GM19395 (cell line): ENCODE measurements at regions not wholly inside any gene's neighbourhood (a gene's known extent, or its start where the extent isn't known, plus 50 kb on each side); places are given as distances from the start of the nearest gene placed in this dataset.
"Not testable (repeated sequence)": the region's sequence is repeated elsewhere in the genome, so short reads cannot be mapped to it uniquely, and the experiment has no call there.

Experiments
- ATAC-seq: cut with Tn5 transposase; IDR thresholded peaks from one replicate; pipeline ENCODE4 v1.9.1; 2021; ENCODE audit warnings: mild to moderate bottlenecking, moderate library complexity; ENCODE audit not compliant: unreplicated experiment

DNA sequence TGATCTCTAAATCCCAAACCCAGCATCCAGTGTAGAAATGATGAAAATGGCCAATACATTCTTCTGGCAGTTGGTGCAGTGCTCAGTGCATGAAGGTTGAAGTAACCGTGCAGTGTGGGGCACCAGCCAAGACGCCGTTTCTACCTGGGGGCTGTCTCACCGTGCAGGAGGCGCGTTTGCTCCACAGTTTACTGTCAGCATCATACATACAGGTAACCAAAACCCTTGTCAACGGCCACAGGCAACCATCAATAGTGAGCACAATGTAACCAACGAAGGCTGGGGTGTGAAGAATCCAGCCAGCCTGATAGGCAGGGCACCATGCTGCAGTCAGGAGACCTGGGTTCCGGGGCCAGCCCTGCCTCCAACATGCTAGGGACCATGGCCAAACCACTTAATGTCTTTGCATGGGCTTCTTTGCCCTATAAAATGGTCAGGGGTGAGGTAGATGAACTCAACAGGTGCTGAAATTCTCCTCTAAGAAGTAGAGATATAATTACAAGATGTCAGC, 127.5 kb upstream of the ID2 start:
- ATAC-seq: no peak

DNA sequence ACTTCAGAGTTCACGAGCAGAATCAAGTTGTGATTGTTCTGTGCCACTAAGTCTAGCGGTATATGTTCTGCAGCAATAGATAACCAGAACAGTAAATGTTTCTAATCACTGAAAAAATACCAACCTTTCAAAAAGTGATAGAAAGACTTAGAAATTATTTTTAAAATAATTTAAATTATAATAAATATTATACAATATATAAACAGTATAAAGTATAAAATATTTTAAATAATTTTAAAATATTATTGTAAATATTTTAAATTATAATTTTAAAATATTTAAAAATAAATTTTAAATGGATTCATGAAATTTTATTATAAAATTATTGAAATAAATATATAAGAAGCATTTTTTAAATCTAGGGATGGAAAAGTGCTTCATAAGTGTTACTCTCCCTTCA, 126.3 kb upstream of the ID2 start:
- no peak for ATAC-seq

DNA sequence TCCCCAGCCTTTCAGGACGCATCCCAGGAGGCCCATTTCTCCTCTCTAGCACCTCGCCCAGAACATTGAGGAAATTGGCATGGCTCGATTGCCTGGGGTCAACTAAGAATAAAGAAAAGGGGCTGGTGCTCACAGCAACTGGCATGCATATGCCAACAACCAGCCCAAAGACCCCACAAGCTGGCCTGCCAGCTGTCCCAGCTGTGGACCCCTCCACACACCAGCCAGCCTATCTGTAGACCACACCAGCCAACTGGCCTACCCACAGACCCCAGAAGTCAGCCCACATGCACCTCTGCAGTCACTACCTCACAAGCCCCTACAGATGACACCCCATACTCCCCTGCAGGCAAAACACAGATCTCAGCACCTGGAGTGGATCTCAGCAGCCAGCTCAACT, 123.8 kb upstream of the ID2 start:
- no peak for ATAC-seq

DNA sequence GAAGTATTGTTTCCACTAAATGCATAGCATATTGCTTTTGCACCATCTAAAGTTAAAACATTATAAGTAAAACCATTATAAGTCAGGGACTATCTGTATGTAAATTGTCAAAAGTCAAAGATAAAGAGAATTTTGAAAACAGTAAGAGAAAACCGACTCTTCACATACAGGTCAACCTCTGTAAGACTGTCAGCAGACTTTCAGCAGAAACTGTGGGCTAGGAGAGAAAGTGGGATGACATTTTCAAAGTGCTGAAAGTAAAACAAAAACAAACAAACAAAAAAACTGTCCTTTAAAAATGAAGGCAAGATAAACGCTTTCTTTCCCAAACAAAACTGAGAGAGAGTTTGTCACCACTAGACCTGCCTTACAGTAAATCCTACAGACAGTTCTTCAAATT, 122.9 kb upstream of the ID2 start:
- ATAC-seq: no peak

DNA sequence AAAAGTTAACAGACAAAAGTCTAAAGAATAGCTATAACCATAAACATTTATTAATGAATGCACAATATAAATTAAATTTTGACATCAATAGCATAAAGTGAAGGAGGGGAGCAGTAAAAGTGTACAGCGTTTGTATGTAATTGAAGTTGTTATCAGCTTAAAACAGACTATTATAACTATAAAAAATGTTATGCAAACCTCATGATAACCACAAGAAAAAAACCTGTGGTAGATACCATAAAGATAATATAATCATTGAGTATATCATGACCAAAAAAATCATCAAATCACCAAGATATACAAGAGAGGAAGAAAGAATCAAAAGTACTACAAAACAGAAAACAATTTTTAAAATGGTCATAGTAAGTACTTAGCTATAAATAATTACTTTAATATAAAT, 122.1 kb upstream of the ID2 start:
- ATAC-seq: no peak

DNA sequence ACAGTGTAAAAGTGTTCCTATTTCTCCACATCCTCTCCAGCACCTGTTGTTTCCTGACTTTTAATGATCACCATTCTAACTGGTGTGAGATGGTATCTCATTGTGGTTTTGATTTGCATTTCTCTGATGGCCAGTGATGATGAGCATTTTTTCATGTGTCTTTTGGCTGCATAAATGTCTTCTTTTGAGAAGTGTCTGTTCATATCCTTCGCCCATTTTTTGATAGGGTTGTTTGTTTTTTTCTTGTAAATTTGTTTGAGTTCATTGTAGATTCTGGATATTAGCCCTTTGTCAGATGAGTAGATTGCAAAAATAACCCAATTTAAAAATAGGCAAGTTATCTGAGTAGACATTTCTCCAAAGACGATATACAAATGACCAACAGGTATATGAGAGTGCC, 120.2 kb upstream of the ID2 start:
- ATAC-seq: not testable (repeated sequence)

DNA sequence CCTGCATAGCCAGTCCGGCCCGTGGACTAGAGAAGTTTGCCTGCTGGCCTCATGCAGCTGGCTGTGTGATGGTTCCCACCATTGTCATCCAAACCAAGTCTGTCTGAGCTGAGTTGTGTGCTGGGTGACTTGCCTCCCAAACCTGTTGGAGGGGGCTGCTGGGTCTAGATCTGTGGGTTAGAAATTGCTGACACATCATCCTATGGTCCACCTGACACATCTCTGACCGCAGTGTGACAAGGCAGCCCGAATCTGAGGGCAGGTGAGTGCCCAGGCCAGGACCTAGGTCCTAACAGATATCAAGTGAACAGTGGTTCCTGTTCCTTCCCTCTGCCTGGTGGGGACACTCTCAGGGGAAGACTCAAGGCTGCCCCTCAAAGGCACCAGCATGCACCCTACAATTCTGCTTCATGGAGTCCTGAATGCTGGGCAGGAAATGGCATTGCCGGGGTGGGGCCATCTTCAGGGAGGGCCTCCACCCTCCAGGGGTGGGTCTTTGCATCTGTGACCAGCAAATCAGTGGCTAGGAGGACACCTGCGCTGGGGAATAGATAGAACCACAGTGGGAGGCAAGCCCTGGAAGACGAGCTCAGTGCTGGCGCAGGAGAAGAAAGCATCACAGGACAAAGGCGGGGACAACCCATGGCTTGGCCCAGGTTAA, 117.9 kb upstream of the ID2 start:
- ATAC-seq: no peak

DNA sequence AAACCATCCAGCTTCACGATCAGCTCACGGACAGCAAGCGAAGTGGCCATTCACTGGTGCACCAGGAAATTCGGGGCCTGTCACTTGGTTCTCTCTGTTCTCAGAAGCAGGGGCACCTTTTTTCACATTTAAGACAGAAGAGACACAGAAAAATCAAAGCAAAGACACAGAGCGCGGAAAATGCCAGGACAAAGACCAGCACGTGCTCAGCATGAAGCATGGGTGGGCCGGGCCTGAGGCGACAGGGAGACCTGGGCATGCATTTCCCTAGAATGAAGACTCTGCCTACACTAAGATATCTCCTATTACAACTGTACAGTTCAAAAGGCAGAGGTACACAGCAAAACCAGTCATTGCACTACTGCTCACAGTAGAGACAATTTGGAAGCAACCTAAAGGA, 117.4 kb upstream of the ID2 start:
- ATAC-seq: no peak

DNA sequence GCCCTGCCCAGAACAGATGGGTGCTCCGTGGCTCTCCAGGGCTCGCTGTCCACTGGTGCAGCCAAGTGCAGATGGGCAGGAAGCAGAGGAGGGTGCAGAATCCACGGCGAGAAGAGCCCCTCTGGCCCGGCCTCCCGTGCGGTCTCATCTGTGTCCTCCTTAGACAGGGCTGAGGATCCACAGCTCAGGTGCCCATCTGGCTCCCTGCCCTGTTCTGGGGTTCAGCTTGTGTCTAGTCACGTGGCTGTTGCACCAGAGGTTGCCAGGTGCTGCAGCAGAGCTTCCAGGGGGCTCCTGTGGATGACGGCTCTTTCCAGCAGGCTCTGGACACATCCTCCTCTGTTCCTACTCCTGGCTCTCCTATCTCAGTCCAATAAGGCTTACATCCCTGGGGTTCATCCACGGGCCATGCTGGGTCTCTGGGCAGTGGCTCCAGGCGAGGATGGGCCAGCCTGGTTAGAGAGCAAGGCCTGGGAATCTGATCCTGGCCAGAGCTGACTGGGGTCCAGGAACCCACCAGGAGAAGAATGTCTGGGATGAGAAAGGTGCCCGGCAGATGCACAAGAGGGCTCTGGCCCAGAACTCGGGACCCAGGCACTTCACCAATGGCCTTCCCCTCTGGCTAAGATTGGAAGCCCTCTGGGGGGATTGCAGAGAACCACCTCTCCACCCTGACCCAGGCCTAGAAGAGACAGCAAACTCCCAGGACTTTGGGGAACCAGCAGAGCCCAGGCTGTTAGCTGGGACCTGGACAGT, 116.3 kb upstream of the ID2 start:
- ATAC-seq: no peak

DNA sequence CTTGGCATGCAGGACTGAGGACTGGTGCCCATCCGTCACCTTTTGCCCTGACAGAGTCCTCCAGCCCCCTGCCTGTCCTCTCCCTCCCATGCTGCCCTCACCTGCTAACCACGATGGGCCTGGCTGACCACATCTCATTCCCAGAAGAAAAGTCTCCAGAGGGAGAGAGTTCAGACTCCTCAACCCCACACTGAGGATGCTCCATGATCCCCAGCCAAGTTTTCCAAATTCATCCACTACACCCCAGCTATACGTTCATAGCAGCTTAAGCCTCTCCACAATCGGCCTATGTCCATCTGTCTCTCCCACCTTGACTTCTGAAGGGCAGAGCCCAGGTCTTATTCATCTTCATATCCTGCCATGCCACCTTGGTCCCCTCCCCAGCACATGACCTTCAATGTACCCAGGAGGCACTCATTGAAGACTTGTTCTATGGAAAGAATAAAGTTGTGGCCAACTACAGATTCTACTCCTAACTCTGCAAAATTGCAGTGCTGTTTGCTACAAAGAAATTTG, 115.6 kb upstream of the ID2 start:
- ATAC-seq: no peak

DNA sequence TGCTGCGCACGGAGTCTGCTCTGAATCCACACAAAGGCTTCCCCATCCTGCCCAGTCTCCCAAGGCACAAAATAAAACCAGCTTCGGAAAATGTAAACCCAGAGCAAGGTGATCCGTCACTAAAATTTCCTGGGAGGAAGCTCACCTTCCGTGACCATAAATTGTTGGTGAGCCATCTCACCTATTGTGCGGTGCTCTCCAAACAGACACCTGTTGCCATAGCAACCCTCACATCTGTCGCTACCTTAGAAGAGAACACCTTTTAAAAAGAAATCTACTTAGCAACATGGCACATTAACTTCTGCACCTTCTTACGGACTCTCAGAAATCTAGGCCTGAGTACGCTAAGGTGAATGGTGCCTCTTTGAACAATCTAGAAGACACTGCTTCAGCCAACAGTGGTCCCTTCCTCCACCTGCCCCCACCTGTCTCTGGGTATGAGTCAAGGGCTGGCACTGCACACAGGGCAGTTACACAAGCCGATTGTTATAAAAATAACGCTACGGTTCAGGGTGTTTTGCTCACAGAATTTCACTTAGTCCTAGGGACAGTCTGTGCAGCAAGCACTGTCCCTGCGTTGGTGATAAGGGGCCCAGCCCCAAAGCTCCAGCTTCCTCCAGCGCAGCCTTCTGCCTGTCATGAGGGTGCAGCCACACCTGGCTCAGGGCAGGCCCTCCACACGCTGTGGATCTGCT, 114.9 kb upstream of the ID2 start:
- ATAC-seq: no peak

DNA sequence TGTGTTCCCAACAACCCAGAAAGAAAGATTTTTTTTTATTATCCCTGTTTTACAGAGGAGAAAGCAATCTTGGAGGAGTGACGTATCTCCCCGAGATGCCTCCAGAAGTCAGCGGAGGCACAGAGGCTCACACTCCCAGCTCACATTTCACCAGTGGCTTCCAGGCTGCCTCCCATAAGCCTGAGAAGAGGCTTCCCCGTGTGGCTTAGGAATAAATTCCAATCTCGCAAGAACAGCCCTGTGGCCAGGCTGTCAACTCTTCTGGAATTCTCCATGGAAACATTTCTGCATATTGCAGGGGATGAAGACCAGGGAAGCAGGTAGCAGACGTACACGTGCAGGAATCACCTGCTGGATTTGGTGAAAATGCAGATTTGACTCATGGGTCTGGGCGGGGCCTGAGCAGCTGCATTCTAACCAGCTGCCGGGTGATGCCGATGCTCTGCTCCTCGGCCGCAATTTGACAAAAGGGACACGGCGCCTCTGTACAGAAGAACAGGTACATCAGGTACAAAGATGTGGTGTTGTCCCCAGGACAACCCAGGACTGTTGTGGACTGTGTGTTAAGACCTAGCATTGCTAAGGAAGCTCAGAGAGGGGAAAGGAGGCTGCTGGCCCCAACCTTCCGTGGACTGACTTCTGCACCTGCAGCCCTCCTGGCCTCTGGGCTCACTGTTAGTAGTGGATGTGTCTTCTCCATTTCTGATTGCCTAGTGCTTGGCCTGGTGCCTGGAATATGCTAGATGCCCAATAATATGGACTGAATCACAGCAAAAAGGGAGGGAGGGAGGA, 114.2 kb upstream of the ID2 start:
- no peak for ATAC-seq

DNA sequence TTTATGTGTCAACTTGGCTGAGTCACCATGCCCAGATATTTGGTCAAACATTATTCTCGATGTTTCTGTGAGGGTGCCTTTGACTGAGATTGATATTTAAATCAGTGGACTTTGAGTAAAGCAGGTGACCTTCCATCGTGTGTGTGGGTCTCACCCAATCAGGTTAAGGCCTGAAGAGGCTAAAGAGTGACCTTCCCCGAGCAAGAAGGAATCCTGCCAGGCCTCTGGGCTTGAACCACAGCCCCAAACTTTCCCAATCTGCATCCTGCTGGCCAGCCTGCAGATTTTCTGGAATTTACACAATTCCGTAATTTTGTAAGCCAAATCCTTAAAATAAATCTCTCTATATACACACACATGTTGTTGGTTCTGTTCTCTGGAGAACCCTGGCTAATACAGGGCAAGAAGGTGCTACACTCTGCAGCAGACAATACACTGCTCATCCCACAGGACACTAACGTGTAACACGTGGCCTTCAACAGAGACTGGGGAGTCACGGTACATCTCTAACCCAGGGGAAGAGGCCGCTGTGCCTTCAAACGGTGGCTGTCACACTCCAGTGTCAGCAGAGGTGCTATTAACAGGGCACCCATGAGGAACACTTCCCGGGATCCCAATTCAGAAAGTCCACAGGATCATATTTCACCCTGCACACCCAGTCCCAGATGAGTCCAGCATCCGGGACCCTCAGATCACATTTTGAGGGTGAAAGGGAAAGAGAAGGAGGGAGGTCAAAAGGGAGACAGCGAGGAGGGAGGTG, 113.1 kb upstream of the ID2 start:
- no peak for ATAC-seq

DNA sequence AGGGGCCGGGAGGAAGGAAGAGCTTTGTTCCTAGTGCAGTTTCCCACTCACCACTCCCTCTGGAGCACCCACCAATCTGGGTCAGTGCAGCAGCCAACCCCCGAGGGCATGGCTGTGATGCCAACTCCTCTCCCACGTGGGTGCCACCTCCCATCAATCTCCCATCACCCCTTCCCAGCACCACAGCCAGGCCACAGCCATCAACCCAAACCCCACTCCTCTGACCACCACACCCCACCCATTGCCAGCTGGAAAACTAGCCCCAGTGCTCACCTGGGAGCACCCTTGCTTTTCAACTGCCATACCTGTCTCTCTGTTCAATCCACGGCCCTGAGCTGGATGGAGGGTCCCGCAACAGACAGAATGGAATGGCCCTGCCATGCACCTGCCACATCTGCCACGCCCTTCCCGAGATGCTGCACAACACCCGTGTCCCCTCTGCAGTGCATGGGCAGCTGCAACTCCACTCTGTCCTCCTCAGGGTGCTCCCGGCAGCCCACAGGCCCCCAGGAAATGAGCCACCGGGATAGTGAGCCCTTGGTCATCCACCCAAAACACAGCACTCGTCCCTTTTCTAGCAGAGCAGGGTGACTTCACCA, 112.4 kb upstream of the ID2 start:
- no peak for ATAC-seq

DNA sequence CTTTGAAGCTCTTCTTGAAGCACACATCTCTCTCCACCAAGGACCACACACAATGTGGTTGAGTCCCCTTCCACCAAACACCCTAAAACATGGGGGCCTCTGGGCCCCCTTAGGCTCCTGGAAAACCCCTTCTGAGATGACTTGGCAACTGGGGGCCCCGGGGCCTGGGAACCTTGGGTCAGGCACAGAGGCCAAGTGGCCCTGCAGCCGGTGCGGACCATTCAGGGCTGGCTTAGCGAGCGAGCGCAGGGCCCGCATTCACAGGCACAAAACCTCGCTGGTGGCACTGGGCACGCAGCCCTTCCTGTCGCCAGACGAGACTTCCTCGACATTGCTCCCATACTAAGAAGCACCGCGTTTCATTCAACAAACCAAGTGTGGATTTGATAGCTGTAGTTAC, 111.2 kb upstream of the ID2 start:
- no peak for ATAC-seq

DNA sequence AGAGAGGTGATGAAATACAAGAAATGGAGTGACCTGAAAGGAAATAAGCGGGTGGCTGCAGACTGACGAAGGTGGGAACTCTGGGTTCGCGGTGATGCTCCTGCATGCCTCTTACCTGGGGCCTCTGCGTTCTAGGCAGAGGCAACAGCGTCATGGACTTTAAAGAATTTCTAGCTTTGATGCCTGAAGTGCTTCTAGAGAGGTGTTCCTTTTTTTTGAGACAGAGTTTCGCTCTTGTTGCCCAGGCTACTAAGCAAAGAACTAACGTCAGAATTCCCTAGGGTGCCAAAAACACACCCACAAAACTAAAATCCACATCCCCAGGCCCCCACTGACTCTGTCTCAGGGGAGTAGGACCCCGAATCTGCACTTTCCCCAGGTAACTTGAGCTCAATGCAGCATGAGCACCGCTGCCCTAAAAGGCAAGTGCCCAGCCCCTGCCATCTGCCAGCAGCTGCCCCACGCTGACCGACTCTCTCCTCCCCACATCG, 110.5 kb upstream of the ID2 start:
- no peak for ATAC-seq

DNA sequence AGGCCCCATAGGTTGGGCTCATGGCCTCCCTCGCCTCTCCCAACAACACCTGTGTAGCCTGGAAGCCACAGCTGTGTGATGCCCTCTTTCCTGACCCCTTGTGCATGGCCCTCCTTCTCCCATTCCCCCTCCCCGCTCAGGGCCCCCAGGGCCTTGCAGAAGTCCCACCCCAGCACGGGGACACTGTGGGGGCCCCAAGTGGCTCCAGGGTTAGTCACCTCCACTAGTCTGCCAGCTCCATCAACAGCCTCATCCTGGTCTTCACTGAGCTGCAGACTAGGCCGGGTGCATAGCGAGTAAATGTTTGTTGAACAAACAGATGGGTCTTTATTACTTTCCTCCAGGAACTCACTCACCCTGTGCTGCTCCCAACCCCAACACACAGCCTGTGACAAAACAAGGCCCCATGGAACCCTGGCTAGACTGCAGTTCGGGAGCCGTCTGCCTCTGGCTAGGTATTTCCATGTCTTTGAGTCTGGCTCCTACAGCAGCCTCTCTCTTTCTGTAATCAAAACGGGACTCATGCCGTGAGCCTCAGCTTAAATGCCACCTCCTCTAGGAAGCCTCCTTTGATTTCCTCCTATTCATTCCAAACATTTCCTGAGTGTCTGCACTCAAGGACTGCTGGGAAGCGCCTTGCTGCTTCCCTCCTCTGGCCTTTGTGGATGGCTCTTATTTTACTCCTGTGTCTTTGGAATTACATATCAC, 109.9 kb upstream of the ID2 start:
- ATAC-seq: no peak

DNA sequence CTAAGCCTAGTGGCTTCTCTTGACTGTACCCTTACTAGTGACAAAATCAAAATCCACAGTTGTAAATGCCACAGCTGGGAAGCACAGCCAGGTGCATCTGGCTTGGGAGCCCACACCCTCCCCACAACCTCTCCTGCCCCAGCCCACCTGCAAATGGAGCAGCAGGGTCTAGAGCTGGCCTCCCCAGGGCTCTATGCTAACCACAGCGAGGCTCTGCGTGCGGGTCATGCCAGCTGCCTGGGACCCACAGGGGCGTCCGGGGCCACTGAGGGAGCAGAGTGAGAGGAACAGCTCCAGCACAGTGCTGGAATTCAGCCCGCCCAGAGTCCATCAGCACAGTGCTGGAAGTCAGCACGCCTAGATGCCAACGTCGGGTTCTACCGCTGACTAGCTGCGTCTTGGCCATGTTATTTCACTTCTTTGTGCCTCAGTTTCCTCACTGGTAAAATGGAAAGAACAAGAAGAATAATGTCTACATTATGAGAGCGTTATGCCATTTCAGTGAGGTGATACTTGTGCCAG, 109.1 kb upstream of the ID2 start:
- no peak for ATAC-seq
